Embryonic facial prominence (tissue), 1 donor: ENCODE measurements at regions not wholly inside any gene's neighbourhood (a gene's known extent, or its start where the extent isn't known, plus 50 kb on each side); places are given as distances from the start of the nearest gene placed in this dataset.

Experiments used
- DNase-seq: peaks from one replicate; pipeline ENCODE4 v3.0.0-alpha.2; 2016; ENCODE audit errors: extremely low spot score

GRCh38 chr6:95357380-95358020 lies 219.8 kb upstream of the MANEA start:
- DNase-seq = no peak

- no peak for DNase-seq
These were observed 213.2 kb upstream of the MANEA start for GRCh38 chr6:95364016-95364604.

DNA sequence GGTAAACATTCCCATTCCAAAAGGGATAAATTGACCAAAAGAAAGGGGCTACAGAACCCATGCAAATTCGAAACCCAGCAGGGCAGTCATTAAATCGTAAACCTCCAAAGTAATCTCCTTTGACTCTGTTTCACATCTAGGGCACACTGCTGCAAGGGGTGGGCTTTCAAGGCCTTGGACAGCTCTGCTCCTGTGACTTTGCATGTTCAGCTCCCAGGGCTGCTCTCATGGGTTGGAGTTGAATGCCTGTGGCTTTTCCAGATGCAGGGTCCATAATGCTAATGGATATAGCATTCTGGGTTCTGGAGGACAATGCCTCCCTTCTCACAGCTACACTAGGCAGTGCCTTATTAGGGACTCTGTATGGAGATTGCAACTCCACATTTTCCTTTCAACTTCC lies 211.9 kb upstream of the MANEA start:
- no peak for DNase-seq

DNA sequence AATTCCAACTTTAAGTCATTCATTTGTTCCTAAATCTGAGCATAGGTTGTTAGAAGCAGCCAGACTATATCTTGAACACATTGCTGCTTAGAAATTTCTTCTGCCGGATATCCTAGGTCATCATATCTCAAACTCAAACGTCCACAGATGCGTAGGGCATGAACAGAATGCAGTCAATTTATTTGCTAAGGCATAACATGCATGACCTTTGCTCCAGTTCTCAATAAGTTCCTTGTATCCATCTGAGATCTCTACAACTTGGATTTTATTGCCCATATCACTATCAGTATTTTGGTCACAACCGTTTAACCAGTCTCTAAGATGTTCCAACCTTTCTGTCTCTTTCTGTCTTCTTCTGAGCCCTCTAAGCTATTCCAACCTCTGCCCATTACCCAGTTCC lies 210.9 kb upstream of the MANEA start:
- no peak for DNase-seq

DNA sequence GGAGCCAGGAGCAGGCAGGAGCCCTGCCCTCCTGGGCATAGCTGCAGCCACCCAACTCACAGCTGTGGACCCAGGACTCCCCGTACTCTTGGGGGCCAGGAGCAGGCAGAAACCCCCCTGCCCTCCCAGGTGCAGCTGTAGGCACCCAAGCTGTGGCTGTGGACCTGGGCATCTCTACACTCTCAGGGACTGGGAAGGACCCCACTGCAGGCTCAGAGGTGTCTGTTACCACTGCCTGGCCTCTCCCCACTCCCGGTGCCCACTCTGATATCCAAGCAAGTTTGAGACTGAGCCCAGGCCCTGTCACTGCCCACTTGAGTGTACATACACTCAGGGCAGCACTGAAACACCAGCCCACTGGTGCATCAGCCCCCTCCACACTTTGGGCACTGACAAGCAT lies 193.5 kb upstream of the MANEA start:
- no peak for DNase-seq

- no peak for DNase-seq
These were observed 192.3 kb upstream of the MANEA start for GRCh38 chr6:95384988-95385387.

- DNase-seq = no peak
These were observed 189.5 kb upstream of the MANEA start for GRCh38 chr6:95387845-95388244.

GRCh38 chr6:95404777-95405176 lies 172.6 kb upstream of the MANEA start:
- DNase-seq = no peak

GRCh38 chr6:95408111-95408510 lies 169.2 kb upstream of the MANEA start:
- no peak for DNase-seq

DNA sequence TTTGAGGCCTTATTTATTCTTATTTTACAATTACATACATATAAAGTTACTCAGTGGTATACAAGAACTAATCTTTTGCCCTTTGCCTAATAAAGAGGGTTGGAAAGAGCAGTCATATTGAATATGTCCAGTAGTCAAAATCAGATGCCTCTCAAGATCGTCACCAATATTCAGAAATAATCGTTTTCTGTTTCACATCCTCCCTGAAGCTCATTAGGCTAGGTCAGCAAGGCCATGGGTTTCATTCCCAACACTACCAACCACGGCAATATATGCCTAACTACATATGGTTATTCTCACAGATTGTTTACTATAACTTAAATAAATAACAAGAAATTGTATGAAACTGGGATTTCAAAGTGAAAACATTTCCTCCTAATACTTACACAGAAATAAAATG lies 167.2 kb upstream of the MANEA start:
- DNase-seq = no peak

DNA sequence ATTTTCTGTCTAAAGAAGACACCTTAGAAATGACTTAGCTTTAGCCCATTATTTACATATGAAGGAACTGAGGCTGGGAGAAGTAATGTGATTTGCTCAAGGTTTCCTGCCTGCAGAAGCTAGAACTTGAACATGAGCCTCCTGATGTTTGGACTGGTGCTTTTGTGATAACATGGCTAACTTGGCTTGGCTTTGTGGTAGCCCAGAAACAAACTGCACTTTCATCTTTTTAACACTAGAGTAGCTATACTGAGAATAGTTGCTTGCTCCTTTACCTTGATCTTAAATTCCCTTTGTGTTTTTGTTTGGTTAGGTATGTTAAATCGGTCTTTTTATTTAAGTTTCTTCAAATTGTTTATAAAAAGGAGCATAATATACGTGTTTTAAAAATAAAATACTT lies 163.5 kb upstream of the MANEA start:
- no peak for DNase-seq

GRCh38 chr6:95417856-95418255 lies 159.5 kb upstream of the MANEA start:
- no peak for DNase-seq

GRCh38 chr6:95420792-95421191 lies 156.5 kb upstream of the MANEA start:
- no peak for DNase-seq

GRCh38 chr6:95423331-95423730 lies 154.0 kb upstream of the MANEA start:
- DNase-seq = no peak

DNA sequence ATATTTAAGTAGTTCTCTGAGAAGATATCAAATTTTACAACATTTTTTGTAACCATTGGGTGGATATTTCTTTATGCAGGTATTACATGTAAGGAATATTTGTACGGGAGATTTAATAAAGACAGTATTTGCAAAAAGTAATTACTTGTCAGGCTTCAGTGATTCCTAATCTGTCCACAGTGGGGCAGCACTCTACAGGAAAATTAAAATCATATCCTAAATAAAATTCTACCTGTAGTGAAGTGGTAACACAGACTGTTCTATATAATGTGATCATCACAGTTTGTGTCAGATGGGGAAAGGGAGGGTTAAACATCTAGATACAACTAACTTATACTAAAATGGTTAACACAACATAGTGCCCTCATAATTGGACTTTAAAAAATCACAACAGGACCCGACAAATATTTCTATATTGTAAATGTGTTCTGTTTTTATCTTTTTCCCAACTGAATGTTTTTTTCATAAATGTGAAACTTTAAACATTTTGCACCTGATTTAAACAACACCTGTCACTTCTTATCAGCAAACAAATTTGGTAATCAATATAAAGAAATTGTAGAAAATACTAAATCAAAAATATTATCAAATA lies 145.6 kb upstream of the MANEA start:
- DNase-seq = no peak

DNA sequence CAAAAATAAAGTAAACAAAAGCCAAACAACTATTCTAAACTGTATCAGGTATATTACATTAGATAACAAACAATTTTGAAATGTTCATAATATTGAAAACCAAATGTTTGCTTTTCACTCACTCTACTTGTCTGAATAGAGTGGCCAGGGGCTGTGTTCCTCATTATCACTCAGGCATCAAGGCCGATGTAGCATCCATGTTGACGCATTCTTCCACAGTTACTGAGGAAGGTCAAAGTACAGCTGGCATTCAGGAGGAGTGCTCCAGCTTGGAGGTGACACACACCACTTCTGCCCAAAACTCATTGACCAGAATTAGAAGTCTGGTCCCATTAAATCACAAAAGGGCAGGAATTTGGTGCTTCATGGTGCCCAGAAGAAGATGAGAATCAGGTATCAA lies 137.6 kb upstream of the MANEA start:
- DNase-seq = no peak

DNA sequence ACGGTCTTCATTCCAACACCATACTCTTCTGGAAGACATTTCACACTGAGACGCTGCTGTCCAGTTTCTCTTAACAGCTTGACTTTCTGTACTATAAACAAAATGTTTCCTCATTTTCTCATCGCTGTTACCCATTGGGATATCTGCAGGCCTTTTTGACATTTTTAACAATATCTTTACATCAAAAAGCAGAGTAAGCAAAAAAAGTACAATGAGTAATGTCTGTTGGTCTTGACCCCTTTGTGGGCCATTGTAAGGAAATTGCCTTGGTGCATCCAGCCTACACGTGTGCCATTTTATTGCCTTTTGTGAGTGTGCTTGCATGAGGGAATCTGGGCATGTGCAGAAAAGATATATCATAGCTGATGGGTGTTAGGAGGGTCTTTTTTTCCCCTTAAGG lies 129.1 kb upstream of the MANEA start:
- no peak for DNase-seq

- no peak for DNase-seq
These were observed 107.8 kb upstream of the MANEA start for GRCh38 chr6:95469511-95469910.

GRCh38 chr6:95478941-95479340 lies 98.4 kb upstream of the MANEA start:
- no peak for DNase-seq

- DNase-seq = no peak
These were observed 89.5 kb upstream of the MANEA start for GRCh38 chr6:95487817-95488216.

GRCh38 chr6:95489185-95489863 lies 88.0 kb upstream of the MANEA start:
- no peak for DNase-seq

DNA sequence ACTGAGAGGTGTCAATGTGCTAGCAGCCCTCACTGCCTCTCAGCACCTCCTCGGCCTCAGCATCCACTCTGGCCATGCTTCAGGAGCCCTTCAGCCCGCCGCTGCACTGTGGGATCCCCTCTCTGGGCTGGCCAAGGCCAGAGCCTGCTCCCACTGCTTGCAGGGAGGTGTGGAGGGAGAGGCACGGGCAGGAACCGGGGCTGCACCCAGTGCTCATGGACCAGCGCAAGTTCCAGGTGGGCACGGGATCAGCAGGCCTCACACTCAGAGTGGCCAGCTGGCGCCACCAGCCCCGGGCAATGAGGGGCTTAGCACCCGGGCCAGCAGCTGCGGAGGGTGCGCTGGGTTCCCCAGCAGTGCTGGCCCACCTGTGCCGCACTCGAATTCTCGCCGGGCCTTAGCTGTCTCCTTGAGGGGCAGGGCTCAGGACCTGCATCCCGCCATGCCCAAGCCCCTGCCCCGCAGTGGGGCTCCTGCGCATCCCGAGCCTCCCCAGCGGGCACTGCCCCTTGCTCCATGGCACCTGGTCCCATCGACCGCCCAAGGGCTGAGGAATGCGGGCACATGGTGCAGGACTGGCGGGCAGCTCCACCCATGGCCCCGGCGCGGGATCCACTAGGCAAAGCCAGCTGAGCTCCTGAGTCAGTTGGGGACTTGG lies 80.4 kb upstream of the MANEA start:
- DNase-seq = no peak
